ENCODE measurements at regions not wholly inside any gene's neighbourhood (a gene's known extent, or its start where the extent isn't known, plus 50 kb on each side); places are given as distances from the start of the nearest gene placed in this dataset.

- DNase-seq (ENCODE audit: low read depth): no peak
Observed at GRCh38 chr1:56442290-56442877, 137.0 kb downstream of the PLPP3 start.

DNA sequence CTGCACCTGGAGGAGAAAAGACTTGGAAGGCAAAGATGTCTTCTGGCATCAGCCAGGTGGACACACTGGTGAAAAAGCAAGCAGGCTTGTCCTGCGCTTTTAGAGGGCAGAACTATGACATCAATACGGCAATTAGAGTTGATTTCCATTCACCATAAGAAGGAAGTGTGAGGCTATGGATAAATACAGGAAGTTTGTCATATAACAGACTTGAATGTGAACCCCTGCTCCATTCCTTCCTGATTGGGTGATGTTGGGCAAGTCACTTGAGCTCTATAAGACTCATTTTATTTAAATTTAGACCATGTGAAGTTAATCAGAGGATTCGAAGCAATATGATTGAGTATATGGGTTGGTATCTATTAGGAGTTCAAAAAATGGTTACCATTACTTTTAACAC is 137.8 kb downstream of the PLPP3 start:
- no peak for DNase-seq (ENCODE audit: low read depth)

- DNase-seq (ENCODE audit: low read depth): no peak
Observed at GRCh38 chr1:56439610-56440264, 139.6 kb downstream of the PLPP3 start.

- no peak for DNase-seq (ENCODE audit: low read depth)
Observed at GRCh38 chr1:56438901-56439551, 140.3 kb downstream of the PLPP3 start.

GRCh38 chr1:56437959-56438358 is 141.4 kb downstream of the PLPP3 start:
- no peak for DNase-seq (ENCODE audit: low read depth)

- DNase-seq (ENCODE audit: low read depth): no peak
Observed at GRCh38 chr1:56436912-56437417, 142.4 kb downstream of the PLPP3 start.

- no peak for DNase-seq (ENCODE audit: low read depth)
Observed at GRCh38 chr1:56436296-56436695, 143.1 kb downstream of the PLPP3 start.

DNA sequence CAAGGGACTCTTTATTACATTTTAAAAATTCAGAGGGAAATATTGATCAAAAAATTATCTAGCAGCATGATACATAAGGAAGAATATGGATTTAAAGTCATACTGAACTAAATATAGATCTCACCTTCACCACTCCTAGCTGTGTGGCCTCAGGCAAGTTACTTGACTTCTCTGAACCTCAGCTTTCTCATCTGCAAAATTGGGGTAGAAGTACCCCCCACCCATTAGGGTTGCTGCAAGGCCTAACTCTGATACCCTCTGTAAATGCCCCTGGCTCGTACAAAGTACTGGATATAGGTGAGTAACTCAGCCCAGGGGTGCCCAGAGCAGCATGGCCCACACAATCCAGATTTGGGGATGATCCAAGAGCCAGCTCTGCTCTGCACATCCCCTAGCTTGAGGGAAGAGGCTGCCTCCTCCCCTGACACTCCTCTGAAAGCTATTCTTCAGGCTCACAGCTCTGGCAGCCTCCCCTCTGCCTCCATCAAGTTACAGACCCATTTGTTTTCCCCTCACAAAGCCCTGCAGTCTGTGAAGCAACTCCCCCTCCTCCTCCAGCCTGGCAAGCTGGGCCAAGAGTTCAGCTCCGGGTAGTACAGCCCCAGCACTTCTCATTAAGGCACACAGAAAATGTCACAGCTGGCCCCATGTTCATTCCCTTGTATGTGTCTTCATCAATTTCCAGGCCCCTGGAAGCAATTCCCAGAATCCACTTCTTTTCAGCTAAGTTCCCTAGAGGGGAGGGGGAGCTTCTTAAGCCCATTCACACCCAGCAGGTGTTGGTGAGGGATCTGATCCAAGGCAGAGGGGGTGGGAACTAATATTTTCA is 143.7 kb downstream of the PLPP3 start:
- DNase-seq (ENCODE audit: low read depth): no peak

- DNase-seq (ENCODE audit: low read depth): no peak
Observed at GRCh38 chr1:56434740-56435139, 144.6 kb downstream of the PLPP3 start.

DNA sequence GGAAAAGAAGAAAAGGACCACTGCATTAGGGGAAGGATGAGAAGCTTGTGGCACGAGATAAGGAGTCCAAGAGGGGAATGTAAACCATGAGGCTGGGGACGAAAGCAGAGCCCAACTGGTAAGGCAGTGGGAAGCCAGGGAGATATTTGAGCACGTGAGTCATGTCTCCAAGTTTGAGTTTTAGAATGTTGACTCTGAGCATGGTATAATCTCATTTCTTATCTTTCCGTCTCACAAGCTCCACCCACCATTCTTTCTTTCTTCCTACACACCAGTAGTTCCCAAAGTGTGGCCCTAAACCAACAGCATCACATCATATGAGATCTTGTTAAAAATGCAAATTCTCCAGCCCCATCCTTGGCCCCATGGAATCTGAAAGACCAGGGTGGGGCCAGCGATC is 145.3 kb downstream of the PLPP3 start:
- DNase-seq (ENCODE audit: low read depth): no peak

- DNase-seq (ENCODE audit: low read depth): no peak
Observed at GRCh38 chr1:56433056-56433577, 146.2 kb downstream of the PLPP3 start.

DNA sequence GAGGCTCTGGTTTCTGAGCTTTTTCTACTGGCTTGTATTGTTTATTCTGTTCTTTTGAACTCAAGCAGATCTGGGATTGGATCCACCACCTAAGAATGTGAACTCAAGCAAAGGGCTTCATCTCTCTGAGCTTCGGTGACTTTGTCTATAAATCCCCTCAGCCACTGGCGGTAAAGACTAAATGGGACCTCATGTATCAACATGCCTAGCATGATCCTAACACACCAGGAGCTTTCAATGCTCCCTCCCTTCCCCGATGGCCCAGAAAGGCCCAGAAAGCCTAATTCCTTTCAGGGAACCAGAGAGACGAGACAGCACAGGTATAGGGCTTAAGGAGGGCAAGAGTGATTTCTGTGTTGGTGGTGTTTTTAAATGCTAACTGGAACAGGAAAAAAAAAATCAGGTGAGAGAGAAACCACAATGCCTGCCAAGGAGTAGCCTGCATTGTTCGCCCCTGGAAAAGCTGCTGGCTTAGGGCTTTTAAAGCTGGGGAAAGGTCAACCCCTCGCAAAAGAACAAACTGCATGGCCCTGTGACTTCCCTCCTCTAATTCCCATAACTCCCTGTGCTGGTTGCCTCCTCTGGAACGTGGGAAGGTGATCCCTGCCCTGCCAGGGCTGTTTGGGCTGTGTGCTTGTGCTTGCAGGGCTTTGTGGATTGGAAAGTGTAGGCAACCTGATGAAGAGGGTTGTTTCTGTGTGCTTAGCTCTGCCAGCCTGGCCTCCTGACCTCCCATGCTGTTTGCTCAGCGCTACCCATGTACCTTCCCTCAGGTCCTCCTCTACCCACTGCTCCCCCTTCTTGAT is 147.0 kb downstream of the PLPP3 start:
- no peak for DNase-seq (ENCODE audit: low read depth)

- DNase-seq (ENCODE audit: low read depth): no peak
Observed at GRCh38 chr1:56430141-56430839, 149.1 kb downstream of the PLPP3 start.

DNA sequence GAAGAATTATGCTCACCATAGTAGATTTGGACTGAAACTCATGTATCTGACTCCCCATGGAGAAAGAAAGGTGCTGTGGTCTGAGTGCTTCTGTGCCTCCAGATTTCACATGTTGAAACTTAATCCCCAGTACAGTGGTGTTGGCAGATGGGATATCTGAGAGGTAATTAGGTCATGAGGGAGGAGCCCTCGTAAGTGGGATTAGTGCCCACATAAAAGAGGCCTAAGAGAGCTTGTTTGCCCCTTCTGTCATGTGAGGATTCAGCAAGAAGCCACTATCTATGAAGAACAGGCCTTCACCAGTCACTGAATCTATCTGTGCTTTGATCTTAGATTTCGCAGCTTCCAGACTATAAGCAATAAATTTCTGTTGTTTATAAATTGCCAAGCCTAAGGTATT is 150.1 kb downstream of the PLPP3 start:
- no peak for DNase-seq (ENCODE audit: low read depth)

DNA sequence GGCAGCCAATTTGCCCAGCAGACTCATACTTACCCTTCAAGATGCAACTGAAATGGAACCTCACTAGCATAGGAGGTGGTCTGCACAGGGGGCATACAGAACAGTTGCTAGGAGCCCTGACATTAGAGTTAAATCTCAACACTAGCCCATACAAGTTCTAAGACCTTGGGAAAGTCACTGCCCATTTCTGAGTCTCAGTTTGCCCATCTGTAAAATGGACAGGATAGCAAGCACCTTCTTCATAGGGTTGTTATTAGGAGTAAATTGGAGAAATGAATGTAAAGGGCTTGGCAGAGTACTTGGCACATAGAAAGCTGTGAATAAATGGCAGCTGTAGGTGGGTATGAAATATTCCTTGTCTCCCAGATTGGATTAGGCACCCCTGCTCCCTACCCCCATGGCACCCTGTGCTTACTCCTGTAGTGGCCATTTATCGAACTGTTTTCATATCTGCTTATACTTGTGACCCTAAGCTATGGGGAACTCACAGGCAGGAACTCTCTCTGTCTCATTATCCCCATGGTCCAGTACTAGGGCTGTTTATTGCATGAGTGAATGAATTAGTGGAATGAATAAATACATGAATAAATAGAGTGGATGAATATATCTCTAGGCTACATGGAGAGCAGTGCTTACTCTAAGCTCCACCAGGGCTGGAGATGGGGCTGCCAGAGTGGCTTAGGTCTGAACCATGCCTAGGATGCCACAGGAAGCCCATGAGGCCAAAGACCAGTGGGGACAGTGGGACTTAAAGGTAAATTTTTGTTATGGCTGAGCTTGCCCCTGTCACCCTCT is 152.6 kb downstream of the PLPP3 start:
- no peak for DNase-seq (ENCODE audit: low read depth)

GRCh38 chr1:56425494-56426037 is 153.8 kb downstream of the PLPP3 start:
- DNase-seq (ENCODE audit: low read depth): no peak

DNA sequence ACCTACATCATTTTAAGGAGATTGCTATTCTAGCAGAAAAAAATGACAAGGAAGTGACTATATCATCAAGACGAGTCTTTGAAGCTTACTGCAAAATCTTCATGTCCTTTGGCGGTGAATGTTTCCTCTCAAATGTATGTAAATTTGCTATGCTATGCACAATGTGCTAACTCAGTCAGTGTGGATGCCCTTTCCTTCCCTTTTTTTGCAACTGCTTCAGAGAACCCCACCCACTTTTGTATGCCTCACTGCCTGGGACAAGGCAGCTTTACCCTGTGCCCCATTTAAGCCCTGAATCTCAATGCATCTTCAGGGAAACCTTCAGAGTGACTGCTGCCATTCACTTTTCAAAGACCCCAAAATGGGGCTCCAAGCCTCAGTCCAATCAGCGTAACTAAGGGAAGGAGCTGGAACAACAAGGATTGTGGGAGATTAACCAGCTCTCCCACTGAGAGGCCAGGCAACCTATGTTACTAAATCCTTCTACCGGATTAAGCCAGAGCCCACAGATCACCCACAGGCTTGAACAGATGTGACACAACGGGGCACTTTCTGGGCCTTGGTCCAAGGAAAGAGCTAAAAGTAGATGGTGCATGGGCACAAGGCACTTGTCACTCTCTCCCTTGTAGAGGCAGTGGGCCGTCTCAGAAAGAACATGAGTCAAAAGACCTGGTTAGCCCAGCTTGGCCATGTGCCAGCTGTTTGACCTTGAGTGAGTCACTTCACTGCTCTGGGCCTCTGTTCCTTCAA is 154.4 kb downstream of the PLPP3 start:
- no peak for DNase-seq (ENCODE audit: low read depth)

DNA sequence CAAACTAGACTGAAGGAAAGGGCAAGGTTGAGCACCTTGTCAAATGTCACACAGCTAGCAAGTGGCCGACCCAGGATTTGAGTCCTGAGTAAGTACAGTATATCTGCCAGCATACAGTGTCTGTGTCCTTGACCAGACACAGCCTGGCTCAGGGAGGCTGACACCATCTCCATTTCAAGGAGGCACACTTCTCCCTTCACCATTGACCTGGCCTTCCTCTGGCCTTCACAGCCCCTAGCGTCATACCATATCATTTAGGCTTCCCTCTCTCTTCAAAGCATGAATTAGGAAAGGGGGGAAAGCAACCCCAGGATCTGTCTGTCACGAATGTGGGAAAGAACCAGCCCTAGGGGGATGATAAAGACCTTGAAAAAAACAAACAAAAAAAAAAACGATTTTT is 155.6 kb downstream of the PLPP3 start:
- no peak for DNase-seq (ENCODE audit: low read depth)

GRCh38 chr1:56418151-56418631 is 161.2 kb downstream of the PLPP3 start:
- DNase-seq (ENCODE audit: low read depth): no peak
